OCI-LY3 (cell line): ENCODE measurements at regions not wholly inside any gene's neighbourhood (a gene's known extent, or its start where the extent isn't known, plus 50 kb on each side); places are given as distances from the start of the nearest gene placed in this dataset.

Source experiments
- CTCF ChIP-seq: fragments of 200-600, 300-600 bp; sonication (generic); IDR thresholded peaks from 2 replicates; pipeline ENCODE4 v1.5.1; 2014; ENCODE audit warnings: antibody characterized with exemption, low read length, low read depth
- EZH2phosphoT487 ChIP-seq: fragments of 200-600 bp; shearing (Covaris generic); IDR thresholded peaks from 2 replicates; pipeline ENCODE4 v1.6.1; 2018; ENCODE audit warnings: antibody characterized with exemption, mixed run types, low read depth

- TF ChIP-seq CTCF (no peak), EZH2phosphoT487 (no peak)
Measured at GRCh38 chr2:215548714-215549113, 112.8 kb upstream of the FN1 start.
